Astrocyte (in vitro differentiated cells and primary cell): ENCODE measurements at regions not wholly inside any gene's neighbourhood (a gene's known extent, or its start where the extent isn't known, plus 50 kb on each side); places are given as distances from the start of the nearest gene placed in this dataset.
"Not testable (repeated sequence)": the region's sequence is repeated elsewhere in the genome, so short reads cannot be mapped to it uniquely, and the experiment has no call there.

Source experiments
- DNase-seq: peaks from one replicate; pipeline ENCODE4 v3.0.0-alpha.2; 2010; ENCODE audit warnings: low read depth
- FAIRE-seq: peaks from 2 replicates; lab custom pipeline; 2011; peaks lifted over from hg19 to GRCh38; lab: Jason Lieb, UNC
- H2AFZ ChIP-seq: 2 replicates; pipeline ENCODE4 v1.6.0; 2012; ENCODE audit warnings: low read depth, low read length, inconsistent platforms
- H3K27ac ChIP-seq: 2 replicates; pipeline ENCODE4 v1.5.1; 2011; ENCODE audit warnings: low read depth, low read length, inconsistent platforms
- H3K27me3 ChIP-seq: 2 replicates; pipeline ENCODE4 v1.6.0; 2011; ENCODE audit warnings: low read length, inconsistent platforms; ENCODE audit not compliant: insufficient read depth
- H3K36me3 ChIP-seq: 2 replicates; pipeline ENCODE4 v1.5.1; 2011; ENCODE audit warnings: low read length, inconsistent platforms; ENCODE audit not compliant: insufficient read depth
- H3K4me1 ChIP-seq: 2 replicates; pipeline ENCODE4 v1.5.1; 2011; ENCODE audit warnings: low read length, inconsistent platforms; ENCODE audit not compliant: insufficient read depth
- H3K4me2 ChIP-seq: 2 replicates; pipeline ENCODE4 v1.6.0; 2012; ENCODE audit warnings: low read length, inconsistent platforms
- H3K4me3 ChIP-seq: 2 replicates; pipeline ENCODE4 v1.5.1; 2011; ENCODE audit warnings: low read depth, mild to moderate bottlenecking, low read length, inconsistent platforms; ENCODE audit not compliant: insufficient read depth
- H3K79me2 ChIP-seq: 2 replicates; pipeline ENCODE4 v1.6.0; 2012; ENCODE audit warnings: mild to moderate bottlenecking, low read length, inconsistent platforms; ENCODE audit not compliant: insufficient read depth
- H3K9ac ChIP-seq: 2 replicates; pipeline ENCODE4 v1.6.0; 2012; ENCODE audit warnings: mild to moderate bottlenecking, low read length, inconsistent platforms
- H3K9me3 ChIP-seq: 2 replicates; pipeline ENCODE4 v1.5.1; 2012; ENCODE audit warnings: low read depth, mild to moderate bottlenecking, low read length, inconsistent platforms; ENCODE audit not compliant: insufficient read depth
- H4K20me1 ChIP-seq: 2 replicates; pipeline ENCODE4 v1.6.0; 2012; ENCODE audit warnings: low read length, inconsistent platforms; ENCODE audit not compliant: insufficient read depth
- H3K27ac Mint-ChIP-seq: one replicate; pipeline ENCODE4 v1.8.0; 2021; ENCODE audit warnings: mild to moderate bottlenecking, mixed read lengths; ENCODE audit not compliant: unreplicated experiment
- H3K27me3 Mint-ChIP-seq: one replicate; pipeline ENCODE4 v1.8.0; 2021; ENCODE audit warnings: low read depth, mixed read lengths; ENCODE audit not compliant: unreplicated experiment
- H3K36me3 Mint-ChIP-seq: one replicate; pipeline ENCODE4 v1.8.0; 2021; ENCODE audit warnings: low read depth, mixed read lengths; ENCODE audit not compliant: unreplicated experiment
- H3K4me1 Mint-ChIP-seq: one replicate; pipeline ENCODE4 v1.8.0; 2021; ENCODE audit warnings: low read depth, mixed read lengths; ENCODE audit not compliant: unreplicated experiment
- H3K4me3 Mint-ChIP-seq: one replicate; pipeline ENCODE4 v1.8.0; 2021; ENCODE audit warnings: mild to moderate bottlenecking, moderate library complexity, mixed read lengths; ENCODE audit not compliant: unreplicated experiment
- H3K9me3 Mint-ChIP-seq: one replicate; pipeline ENCODE4 v1.8.0; 2021; ENCODE audit warnings: mild to moderate bottlenecking, mixed read lengths; ENCODE audit not compliant: unreplicated experiment
- EZH2 ChIP-seq: IDR thresholded peaks from 2 replicates; pipeline ENCODE4 v1.6.1; 2012; ENCODE audit warnings: mild to moderate bottlenecking, low read length, inconsistent platforms; ENCODE audit not compliant: insufficient read depth
- TF ChIP-seq, protein P1 (sequence below): IDR thresholded peaks from 2 replicates; pipeline ENCODE4 v1.5.1; 2011; ENCODE audit warnings: low read depth, mild to moderate bottlenecking, inconsistent platforms, low read length, moderate library complexity; ENCODE audit not compliant: insufficient read depth

DNA sequence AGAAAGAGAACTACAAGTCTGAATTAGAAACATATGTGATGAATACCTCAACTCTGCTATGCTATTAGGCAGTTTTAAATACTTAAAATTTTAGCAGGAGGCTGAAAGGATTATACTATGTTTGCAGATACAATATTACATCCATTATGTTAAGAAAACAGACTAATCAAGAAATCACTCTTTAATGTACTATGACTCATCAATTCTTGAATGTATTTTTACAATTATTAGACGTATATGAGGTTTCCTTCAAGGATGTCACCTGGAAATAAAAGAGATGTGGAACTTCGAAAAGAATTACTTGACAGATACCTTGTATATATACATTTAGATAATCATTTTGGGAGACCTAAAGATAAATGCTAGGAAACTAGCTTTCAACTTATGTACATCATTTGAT lies 835.6 kb upstream of the MIR17HG start:
- no peak overlapping the region for H3K4me3 Mint-ChIP-seq
- H3K9ac ChIP-seq, result no peak overlapping the region
- H3K4me1 Mint-ChIP-seq, result no peaks in the 10 kb centered on the region
- no peak overlapping the region for H3K27ac Mint-ChIP-seq
- no peaks in the 10 kb centered on the region for H3K27me3 ChIP-seq
- H3K9me3 Mint-ChIP-seq, result no peaks in the 10 kb centered on the region
- no peaks in the 10 kb centered on the region for H3K4me1 ChIP-seq
- H3K36me3 Mint-ChIP-seq, result no peaks in the 10 kb centered on the region
- H3K9me3 ChIP-seq, result no peaks in the 10 kb centered on the region
- no peak overlapping the region for H3K27ac ChIP-seq
- H3K4me3 ChIP-seq, result no peak overlapping the region
- TF ChIP-seq, protein P1, sequence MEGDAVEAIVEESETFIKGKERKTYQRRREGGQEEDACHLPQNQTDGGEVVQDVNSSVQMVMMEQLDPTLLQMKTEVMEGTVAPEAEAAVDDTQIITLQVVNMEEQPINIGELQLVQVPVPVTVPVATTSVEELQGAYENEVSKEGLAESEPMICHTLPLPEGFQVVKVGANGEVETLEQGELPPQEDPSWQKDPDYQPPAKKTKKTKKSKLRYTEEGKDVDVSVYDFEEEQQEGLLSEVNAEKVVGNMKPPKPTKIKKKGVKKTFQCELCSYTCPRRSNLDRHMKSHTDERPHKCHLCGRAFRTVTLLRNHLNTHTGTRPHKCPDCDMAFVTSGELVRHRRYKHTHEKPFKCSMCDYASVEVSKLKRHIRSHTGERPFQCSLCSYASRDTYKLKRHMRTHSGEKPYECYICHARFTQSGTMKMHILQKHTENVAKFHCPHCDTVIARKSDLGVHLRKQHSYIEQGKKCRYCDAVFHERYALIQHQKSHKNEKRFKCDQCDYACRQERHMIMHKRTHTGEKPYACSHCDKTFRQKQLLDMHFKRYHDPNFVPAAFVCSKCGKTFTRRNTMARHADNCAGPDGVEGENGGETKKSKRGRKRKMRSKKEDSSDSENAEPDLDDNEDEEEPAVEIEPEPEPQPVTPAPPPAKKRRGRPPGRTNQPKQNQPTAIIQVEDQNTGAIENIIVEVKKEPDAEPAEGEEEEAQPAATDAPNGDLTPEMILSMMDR, result no peak
- TF ChIP-seq EZH2, result no peak
- no peak overlapping the region for H2AFZ ChIP-seq
- no peaks in the 10 kb centered on the region for H4K20me1 ChIP-seq
- DNase-seq (no peak), FAIRE-seq (no peak)
- no peaks in the 10 kb centered on the region for H3K79me2 ChIP-seq
- H3K36me3 ChIP-seq, result no peaks in the 10 kb centered on the region
- no peak overlapping the region for H3K4me2 ChIP-seq
- no peaks in the 10 kb centered on the region for H3K27me3 Mint-ChIP-seq

DNA sequence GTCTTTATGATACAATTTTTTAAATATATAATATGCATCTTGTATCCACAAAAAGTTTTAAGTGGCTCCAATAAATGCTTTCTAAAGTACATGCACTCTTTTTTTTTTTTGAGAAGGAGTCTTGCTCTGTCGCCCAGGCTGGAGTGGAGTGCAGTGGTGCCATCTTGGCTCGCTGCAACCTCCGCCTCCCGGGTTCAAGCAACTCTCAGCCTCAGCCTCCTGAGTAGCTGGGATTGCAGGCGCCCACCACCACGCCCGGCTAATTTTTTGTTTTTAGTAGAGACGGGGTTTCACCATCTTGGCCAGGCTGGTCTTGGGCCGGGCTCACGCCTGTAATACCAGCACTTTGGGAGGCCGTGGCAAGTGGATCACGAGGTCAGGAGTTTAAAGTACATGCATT lies 832.8 kb upstream of the MIR17HG start:
- H3K27me3 Mint-ChIP-seq, result not testable (repeated sequence)

DNA sequence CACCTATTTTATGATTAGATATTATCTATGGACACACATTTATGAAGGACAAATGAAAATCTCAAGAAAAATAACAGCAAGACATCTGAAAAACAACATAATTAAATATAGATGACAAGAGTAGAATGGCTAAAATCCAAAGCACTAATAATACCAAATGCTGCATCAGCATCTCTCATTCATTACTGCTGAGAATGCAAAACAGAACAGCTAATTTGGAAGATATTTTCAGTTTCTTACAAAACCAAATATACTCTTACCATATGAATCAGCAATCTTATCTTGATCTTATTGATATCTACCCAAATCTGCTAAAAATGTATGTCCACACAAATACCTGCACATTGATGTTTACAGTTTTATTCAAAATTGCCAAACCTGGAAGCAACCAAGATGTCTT lies 829.1 kb upstream of the MIR17HG start:
- no peak for FAIRE-seq
- no peak for DNase-seq

More for the DNA sequence above, 832.8 kb upstream of the MIR17HG start:
- H3K4me2 ChIP-seq, H3K27me3 ChIP-seq, H3K4me1 ChIP-seq, FAIRE-seq, H3K9ac ChIP-seq, H3K36me3 ChIP-seq, H3K79me2 ChIP-seq, H3K9me3 ChIP-seq, H3K27ac Mint-ChIP-seq, H3K4me1 Mint-ChIP-seq, H3K36me3 Mint-ChIP-seq, H4K20me1 ChIP-seq, H3K4me3 ChIP-seq, H3K27ac ChIP-seq, H3K9me3 Mint-ChIP-seq, DNase-seq, H2AFZ ChIP-seq, H3K4me3 Mint-ChIP-seq: not testable (repeated sequence)

More for the DNA sequence above, 829.1 kb upstream of the MIR17HG start:
- Mint-ChIP-seq H3K27me3 (no peaks in the 10 kb centered on the region), H3K4me3 (no peak overlapping the region), H3K4me1 (no peaks in the 10 kb centered on the region), H3K36me3 (no peaks in the 10 kb centered on the region), H3K27ac (no peak overlapping the region), H3K9me3 (peaks cover 15% of the 10 kb centered on the region)
- no peak overlapping the region for H3K27ac ChIP-seq
- H3K27me3 ChIP-seq, result no peaks in the 10 kb centered on the region
- H3K9me3 ChIP-seq, result no peaks in the 10 kb centered on the region
- no peaks in the 10 kb centered on the region for H4K20me1 ChIP-seq
- H3K9ac ChIP-seq, result no peak overlapping the region
- H2AFZ ChIP-seq, result no peak overlapping the region
- no peaks in the 10 kb centered on the region for H3K36me3 ChIP-seq
- no peaks in the 10 kb centered on the region for H3K79me2 ChIP-seq
- H3K4me3 ChIP-seq, result no peak overlapping the region
- H3K4me1 ChIP-seq, result no peaks in the 10 kb centered on the region
- TF ChIP-seq EZH2, result no peak
- TF ChIP-seq, protein P1, result no peak
- no peak overlapping the region for H3K4me2 ChIP-seq
